CD4-positive, alpha-beta T cell (primary cell): ENCODE measurements at regions not wholly inside any gene's neighbourhood (a gene's known extent, or its start where the extent isn't known, plus 50 kb on each side); places are given as distances from the start of the nearest gene placed in this dataset.
A peak's percentile ranks its signal among the peaks of the same experiment; 100 is the strongest.

Experiments used
- ATAC-seq: fragments of 200-7000 bp; cut with Tn5 transposase; one replicate; pipeline ENCODE4 v1.10.0; 2022; ENCODE audit warnings: mild to moderate bottlenecking; ENCODE audit not compliant: poor library complexity
- CTCF ChIA-PET: fragments of 350-600 bp; sonication (Branson Sonifier 250); formaldehyde crosslinking; loops from one replicate; lab custom pipeline; 2021; ENCODE audit warnings: antibody characterized with exemption, inconsistent platforms; lab: Charles Lee
- POLR2A ChIA-PET: fragments of 350-600 bp; sonication (Branson Sonifier 250); formaldehyde crosslinking; loops from one replicate; lab custom pipeline; 2021; ENCODE audit warnings: antibody characterized with exemption, inconsistent platforms; lab: Charles Lee
- DNase-seq, 14 experiments: peaks; one replicate each; pipeline ENCODE4 v3.0.0-alpha.2; 2013 to 2020; ENCODE audit warnings: mixed read lengths in 2 of 14
- H3K27ac ChIP-seq, 2 donors: one replicate each; pipeline versions ENCODE4 v1.5.1 to v1.7.0; 2013; ENCODE audit warnings: low read length in 2 of 2, low read depth in 1 of 2, mild to moderate bottlenecking in 1 of 2
- H3K27me3 ChIP-seq, 2 experiments: 1 replicate in 1 of 2; 2 replicates in 1 of 2; pipeline versions ENCODE4 v1.6.1 to v1.7.0; 2013; ENCODE audit warnings: low read length in 2 of 2, control low read depth in 1 of 2, mild to moderate bottlenecking in 1 of 2, moderate library complexity in 1 of 2; ENCODE audit not compliant: insufficient read depth in 2 of 2, control insufficient read depth in 1 of 2
- H3K36me3 ChIP-seq: one replicate; pipeline ENCODE4 v1.6.1; 2013; ENCODE audit warnings: low read length, control low read depth; ENCODE audit not compliant: insufficient read depth
- H3K4me1 ChIP-seq: one replicate; pipeline ENCODE4 v1.6.1; 2013; ENCODE audit warnings: low read length, control low read depth; ENCODE audit not compliant: insufficient read depth
- H3K4me3 ChIP-seq: one replicate; pipeline ENCODE4 v1.5.1; 2013; ENCODE audit warnings: mild to moderate bottlenecking, low read length, moderate library complexity
- H3K9me3 ChIP-seq, 2 experiments: 1 replicate in 1 of 2; 2 replicates in 1 of 2; pipeline versions ENCODE4 v1.6.1 to v1.7.0; 2013; ENCODE audit warnings: low read length in 2 of 2, mild to moderate bottlenecking in 2 of 2, control low read depth in 1 of 2, moderate library complexity in 1 of 2; ENCODE audit not compliant: control insufficient read depth in 1 of 2, insufficient read depth in 1 of 2
- H3K27ac Mint-ChIP-seq: one replicate; pipeline ENCODE4 v1.8.0; 2020; ENCODE audit warnings: mixed read lengths
- H3K27me3 Mint-ChIP-seq: one replicate; pipeline ENCODE4 v1.8.0; 2021; ENCODE audit warnings: mixed read lengths
- H3K36me3 Mint-ChIP-seq: one replicate; pipeline ENCODE4 v1.8.0; 2021; ENCODE audit warnings: low read depth, mixed read lengths
- H3K4me1 Mint-ChIP-seq: one replicate; pipeline ENCODE4 v1.8.0; 2021; ENCODE audit warnings: low read depth, mixed read lengths
- H3K4me3 Mint-ChIP-seq: one replicate; pipeline ENCODE4 v1.8.0; 2020; ENCODE audit warnings: mild to moderate bottlenecking, mixed read lengths
- H3K9me3 Mint-ChIP-seq: one replicate; pipeline ENCODE4 v1.8.0; 2020; ENCODE audit warnings: mixed read lengths
- intact Hi-C, 2 experiments: fragments of 100-400 bp; cut with DNase I in 1 of 2; cut with micrococcal nuclease in 1 of 2; formaldehyde crosslinking; loops; one replicate each; pipeline versions ENCODE4 v1.15.1 to v1.9.0; 2023 to 2025; cut with DNase I, micrococcal nuclease
- TF ChIP-seq, protein P1 (sequence below): fragments of 200-600 bp; IDR thresholded peaks from one replicate; pipeline ENCODE4 v1.8.0; 2022; ENCODE audit warnings: antibody characterized with exemption, mild to moderate bottlenecking

DNA sequence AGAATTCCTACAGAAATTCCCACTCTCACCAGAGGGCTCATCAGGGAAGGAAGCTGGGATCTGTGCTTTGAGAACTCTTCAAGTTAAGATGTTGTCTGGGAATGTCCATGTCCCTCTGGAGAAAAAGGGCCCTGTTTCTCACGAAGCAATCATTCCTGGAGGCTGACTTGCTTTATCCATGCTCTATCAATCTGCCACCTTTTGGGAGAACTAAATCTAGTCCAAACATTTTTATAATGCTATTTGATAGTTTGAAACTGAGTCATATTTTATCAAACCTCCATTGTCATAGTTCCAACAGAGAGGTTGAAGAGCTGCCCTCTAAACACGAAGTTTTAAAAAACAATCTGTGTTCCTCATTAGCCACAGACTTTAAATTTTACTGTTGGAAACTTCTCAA lies 219.2 kb downstream of the MTX2 start:
- Mint-ChIP-seq H3K4me3 (no peak overlapping the region), H3K27me3 (peaks cover 31% of the 10 kb centered on the region), H3K36me3 (no peaks in the 10 kb centered on the region), H3K4me1 (no peaks in the 10 kb centered on the region), H3K9me3 (no peaks in the 10 kb centered on the region), H3K27ac (no peak overlapping the region)
- H3K27me3 ChIP-seq = peaks cover 0 to 9% of the 10 kb centered on the region in 2 experiments
- H3K9me3 ChIP-seq = peaks cover 0 to 8% of the 10 kb centered on the region in 2 experiments
- DNase-seq = no peak
- H3K27ac ChIP-seq = no peak overlapping the region
- ATAC-seq = no peak
- no peaks in the 10 kb centered on the region for H3K36me3 ChIP-seq
- TF ChIP-seq, protein P1, sequence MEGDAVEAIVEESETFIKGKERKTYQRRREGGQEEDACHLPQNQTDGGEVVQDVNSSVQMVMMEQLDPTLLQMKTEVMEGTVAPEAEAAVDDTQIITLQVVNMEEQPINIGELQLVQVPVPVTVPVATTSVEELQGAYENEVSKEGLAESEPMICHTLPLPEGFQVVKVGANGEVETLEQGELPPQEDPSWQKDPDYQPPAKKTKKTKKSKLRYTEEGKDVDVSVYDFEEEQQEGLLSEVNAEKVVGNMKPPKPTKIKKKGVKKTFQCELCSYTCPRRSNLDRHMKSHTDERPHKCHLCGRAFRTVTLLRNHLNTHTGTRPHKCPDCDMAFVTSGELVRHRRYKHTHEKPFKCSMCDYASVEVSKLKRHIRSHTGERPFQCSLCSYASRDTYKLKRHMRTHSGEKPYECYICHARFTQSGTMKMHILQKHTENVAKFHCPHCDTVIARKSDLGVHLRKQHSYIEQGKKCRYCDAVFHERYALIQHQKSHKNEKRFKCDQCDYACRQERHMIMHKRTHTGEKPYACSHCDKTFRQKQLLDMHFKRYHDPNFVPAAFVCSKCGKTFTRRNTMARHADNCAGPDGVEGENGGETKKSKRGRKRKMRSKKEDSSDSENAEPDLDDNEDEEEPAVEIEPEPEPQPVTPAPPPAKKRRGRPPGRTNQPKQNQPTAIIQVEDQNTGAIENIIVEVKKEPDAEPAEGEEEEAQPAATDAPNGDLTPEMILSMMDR = no peak
- ChIA-PET CTCF (no interaction called here), POLR2A (no interaction called here)
- no peaks in the 10 kb centered on the region for H3K4me1 ChIP-seq
- intact Hi-C loops = no loop called here
- no peak overlapping the region for H3K4me3 ChIP-seq

DNA sequence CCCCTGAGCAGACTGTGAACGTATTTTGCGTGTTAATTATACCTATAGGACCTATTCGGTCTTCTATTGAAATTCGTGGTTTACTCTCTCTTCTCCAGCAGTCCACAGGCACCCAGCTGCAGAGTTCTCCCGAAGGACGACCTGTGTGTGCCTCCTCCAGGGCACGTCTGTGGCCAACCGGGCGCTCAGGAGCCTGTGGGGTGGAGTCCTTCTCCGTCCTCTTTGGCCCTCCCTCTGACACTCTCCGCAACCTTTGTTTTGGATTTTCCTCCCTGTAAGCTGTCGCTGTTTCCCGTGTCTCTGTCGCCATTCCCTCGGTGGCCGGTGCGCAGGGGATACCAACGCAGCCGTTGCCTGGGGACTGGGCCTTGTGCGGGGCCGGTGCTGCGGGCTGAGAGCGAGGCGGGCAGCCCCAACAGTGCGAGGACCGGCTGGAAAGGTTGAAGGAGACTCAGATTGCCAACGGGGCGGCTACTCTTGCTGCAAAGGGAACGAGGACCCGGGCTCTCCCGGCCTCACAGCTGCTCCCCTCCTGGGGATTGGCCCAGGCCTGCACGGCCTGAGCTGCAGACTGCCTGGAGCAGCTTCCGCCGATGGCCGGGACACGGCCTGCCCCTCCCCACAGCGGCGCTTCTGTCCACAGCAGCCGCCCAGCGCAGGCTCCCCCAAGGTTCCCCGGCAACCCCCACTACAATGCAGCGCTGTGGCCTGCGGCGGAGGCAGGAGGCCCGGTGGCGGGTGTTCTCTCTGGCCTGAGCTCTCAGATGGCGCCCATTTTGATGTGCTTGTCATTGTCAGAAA lies 221.0 kb downstream of the MTX2 start:
- ATAC-seq (no peak), DNase-seq (no peak)
- no peak overlapping the region for H3K27ac Mint-ChIP-seq
- TF ChIP-seq, protein P1 = no peak
- H3K4me3 Mint-ChIP-seq = no peak overlapping the region
- H3K36me3 ChIP-seq = no peaks in the 10 kb centered on the region
- H3K9me3 Mint-ChIP-seq = no peaks in the 10 kb centered on the region
- H3K27ac ChIP-seq = no peak overlapping the region
- intact Hi-C loops = no loop called here
- H3K27me3 ChIP-seq = peaks cover 0 to 9% of the 10 kb centered on the region in 2 experiments
- H3K4me1 ChIP-seq = no peaks in the 10 kb centered on the region
- H3K27me3 Mint-ChIP-seq = peaks cover 31% of the 10 kb centered on the region
- H3K36me3 Mint-ChIP-seq = no peaks in the 10 kb centered on the region
- no peaks in the 10 kb centered on the region for H3K4me1 Mint-ChIP-seq
- POLR2A ChIA-PET = no interaction called here
- peaks cover 0 to 8% of the 10 kb centered on the region in 2 experiments for H3K9me3 ChIP-seq
- CTCF ChIA-PET = no interaction called here
- H3K4me3 ChIP-seq = no peak overlapping the region

DNA sequence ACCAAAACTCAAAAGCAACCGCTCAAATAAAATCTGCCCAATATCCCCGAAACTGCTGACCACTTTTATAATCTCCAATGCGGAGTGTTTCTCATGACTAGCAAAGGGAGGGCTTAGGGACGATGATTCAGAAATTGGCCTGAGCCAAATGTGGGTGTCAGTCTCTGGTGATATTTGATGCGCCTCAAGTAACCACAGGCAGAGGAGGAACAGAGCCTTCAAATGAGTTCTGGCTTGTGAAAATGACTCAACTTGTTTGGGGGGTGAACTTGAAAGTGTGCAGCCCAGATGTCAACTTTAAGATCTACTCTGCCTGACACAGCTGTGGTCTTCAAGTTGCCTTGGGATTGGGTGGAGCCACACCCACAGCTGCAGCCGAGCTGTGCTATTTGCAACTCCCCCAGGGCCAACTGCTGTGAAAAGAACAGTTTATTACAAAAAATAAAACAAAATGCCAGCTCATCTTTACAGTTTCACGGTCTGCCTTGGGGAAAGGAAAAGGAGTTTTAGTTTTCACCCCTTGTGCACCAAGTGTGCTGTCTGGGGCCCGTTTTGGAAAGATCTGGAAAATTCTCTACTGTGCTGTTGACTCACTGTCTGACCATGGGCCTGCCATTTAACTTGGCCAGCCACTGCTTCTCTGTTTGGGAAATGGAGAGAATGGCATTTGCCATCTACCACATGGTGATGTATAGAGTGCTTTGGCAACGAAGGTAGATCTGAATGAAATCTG lies 222.1 kb downstream of the MTX2 start:
- POLR2A ChIA-PET = no interaction called here
- TF ChIP-seq, protein P1 = no peak
- ATAC-seq = no peak
- intact Hi-C loops = no loop called here
- H3K4me3 ChIP-seq = no peak overlapping the region
- H3K36me3 ChIP-seq = no peaks in the 10 kb centered on the region
- H3K27ac ChIP-seq = no peak overlapping the region
- peaks cover 28% of the 10 kb centered on the region for H3K27me3 Mint-ChIP-seq
- no peaks in the 10 kb centered on the region for H3K4me1 ChIP-seq
- CTCF ChIA-PET = no interaction called here
- no peaks in the 10 kb centered on the region for H3K4me1 Mint-ChIP-seq
- peak in 3 of 14 experiments; percentile 16 to 45 (median 27) for DNase-seq
- no peak overlapping the region for H3K4me3 Mint-ChIP-seq
- peaks cover 0 to 9% of the 10 kb centered on the region in 2 experiments for H3K27me3 ChIP-seq
- H3K9me3 ChIP-seq = peaks cover 0 to 8% of the 10 kb centered on the region in 2 experiments
- H3K36me3 Mint-ChIP-seq = no peaks in the 10 kb centered on the region
- no peaks in the 10 kb centered on the region for H3K9me3 Mint-ChIP-seq
- no peak overlapping the region for H3K27ac Mint-ChIP-seq
